ENCODE measurements at regions not wholly inside any gene's neighbourhood (a gene's known extent, or its start where the extent isn't known, plus 50 kb on each side); places are given as distances from the start of the nearest gene placed in this dataset.
A peak's percentile ranks its signal among the peaks of the same experiment; 100 is the strongest.

- ChIA-PET POLR2A (ENCODE audit: low non-redundant PET) (no interaction called here), CTCF (no interaction called here)
- no peak overlapping the region for H3K4me3 ChIP-seq (ENCODE audit: low read depth, low read length, poor library complexity, severe bottlenecking)
- BruUV-seq (replicated peaks), result no TSS peak
- no peaks in the 10 kb centered on the region for H3K9me3 ChIP-seq (ENCODE audit: low read depth, low read length, poor library complexity, severe bottlenecking)
- no peaks in the 10 kb centered on the region for H3K27me3 ChIP-seq (replicated peaks; ENCODE audit: insufficient read depth, low read depth, low read length, poor library complexity)
- H3K36me3 ChIP-seq (ENCODE audit: insufficient read depth, low read length, poor library complexity, severe bottlenecking), result no peaks in the 10 kb centered on the region
- TF ChIP-seq EZH2 (IDR thresholded peaks at IDR 0.05; ENCODE audit: borderline replicate concordance, low read depth, low read length, poor library complexity, severe bottlenecking), result no peak
- no peak for TF ChIP-seq CTCF (conservative IDR thresholded peaks at IDR 0.05; ENCODE audit: low read depth, low read length)
- no peak for DNase-seq (ENCODE audit: low spot score)
- no peak overlapping the region for H3K27ac ChIP-seq (ENCODE audit: low read depth, low read length, poor library complexity, severe bottlenecking)
- intact Hi-C loops (cut with micrococcal nuclease; ENCODE audit: unreplicated experiment), result no loop called here
- H3K4me1 ChIP-seq (ENCODE audit: insufficient read depth, low read length, poor library complexity, severe bottlenecking), result no peaks in the 10 kb centered on the region
These were observed 166.5 kb upstream of the PRR16 start for GRCh38 chr5:120297616-120298015.

GRCh38 chr5:120298981-120299380 is 165.1 kb upstream of the PRR16 start:
- no peak overlapping the region for H3K27ac ChIP-seq (ENCODE audit: low read depth, low read length, poor library complexity, severe bottlenecking)
- ChIA-PET CTCF (no interaction called here), POLR2A (ENCODE audit: low non-redundant PET) (no interaction called here)
- DNase-seq (ENCODE audit: low spot score), result no peak
- intact Hi-C loops (cut with micrococcal nuclease; ENCODE audit: unreplicated experiment), result no loop called here
- H3K4me3 ChIP-seq (ENCODE audit: low read depth, low read length, poor library complexity, severe bottlenecking), result no peak overlapping the region
- H3K9me3 ChIP-seq (ENCODE audit: low read depth, low read length, poor library complexity, severe bottlenecking), result no peaks in the 10 kb centered on the region
- BruUV-seq (replicated peaks), result no TSS peak
- no peaks in the 10 kb centered on the region for H3K4me1 ChIP-seq (ENCODE audit: insufficient read depth, low read length, poor library complexity, severe bottlenecking)
- TF ChIP-seq CTCF (conservative IDR thresholded peaks at IDR 0.05; ENCODE audit: low read depth, low read length) (no peak), EZH2 (IDR thresholded peaks at IDR 0.05; ENCODE audit: borderline replicate concordance, low read depth, low read length, poor library complexity, severe bottlenecking) (no peak)
- H3K36me3 ChIP-seq (ENCODE audit: insufficient read depth, low read length, poor library complexity, severe bottlenecking), result no peaks in the 10 kb centered on the region
- no peaks in the 10 kb centered on the region for H3K27me3 ChIP-seq (replicated peaks; ENCODE audit: insufficient read depth, low read depth, low read length, poor library complexity)

- Histone ChIP-seq H3K27me3 (replicated peaks; ENCODE audit: insufficient read depth, low read depth, low read length, poor library complexity) (no peaks in the 10 kb centered on the region), H3K4me3 (ENCODE audit: low read depth, low read length, poor library complexity, severe bottlenecking) (no peak overlapping the region), H3K9me3 (ENCODE audit: low read depth, low read length, poor library complexity, severe bottlenecking) (no peaks in the 10 kb centered on the region), H3K36me3 (ENCODE audit: insufficient read depth, low read length, poor library complexity, severe bottlenecking) (no peaks in the 10 kb centered on the region), H3K27ac (ENCODE audit: low read depth, low read length, poor library complexity, severe bottlenecking) (no peak overlapping the region), H3K4me1 (ENCODE audit: insufficient read depth, low read length, poor library complexity, severe bottlenecking) (no peaks in the 10 kb centered on the region)
- no TSS peak for BruUV-seq (replicated peaks)
- CTCF ChIA-PET, result no interaction called here
- TF ChIP-seq EZH2 (IDR thresholded peaks at IDR 0.05; ENCODE audit: borderline replicate concordance, low read depth, low read length, poor library complexity, severe bottlenecking), result no peak
- no peak for TF ChIP-seq CTCF (conservative IDR thresholded peaks at IDR 0.05; ENCODE audit: low read depth, low read length)
- intact Hi-C loops (cut with micrococcal nuclease; ENCODE audit: unreplicated experiment), result no loop called here
- POLR2A ChIA-PET (ENCODE audit: low non-redundant PET), result no interaction called here
- DNase-seq (ENCODE audit: low spot score), result peak; percentile 1
These were observed 159.4 kb upstream of the PRR16 start for GRCh38 chr5:120304663-120305062.
